AG04450 (cell line): ENCODE measurements at regions not wholly inside any gene's neighbourhood (a gene's known extent, or its start where the extent isn't known, plus 50 kb on each side); places are given as distances from the start of the nearest gene placed in this dataset.

Experiments used
- CTCF ChIA-PET: fragments of 300-600, 350-600 bp; formaldehyde crosslinking; extraction: SDS; loops from one replicate; lab custom pipeline; 2022; ENCODE audit warnings: antibody characterized with exemption, inconsistent platforms; lab: Charles Lee
- POLR2A ChIA-PET: fragments of 350-600 bp; formaldehyde crosslinking; extraction: SDS; loops from one replicate; lab custom pipeline; 2021; ENCODE audit warnings: antibody characterized with exemption, inconsistent platforms; lab: Yijun Ruan, JAX
- DNase-seq: peaks from one replicate; pipeline ENCODE4 v3.0.0-alpha.2; 2011; ENCODE audit warnings: low read depth, low spot score
- H3K27ac ChIP-seq: one replicate; pipeline ENCODE4 v1.5.1; 2012; ENCODE audit warnings: low read depth, low read length, control low read depth
- H3K27me3 ChIP-seq: one replicate; pipeline ENCODE4 v1.6.0; 2012; ENCODE audit warnings: low read length; ENCODE audit not compliant: control insufficient read depth, insufficient read depth
- H3K4me3 ChIP-seq: 2 replicates; pipeline ENCODE4 v1.5.1; 2011; ENCODE audit warnings: mild to moderate bottlenecking, low read depth, low read length, control low read depth
- H3K9me3 ChIP-seq: 2 replicates; pipeline ENCODE4 v1.5.1; 2012; ENCODE audit warnings: low read length; ENCODE audit not compliant: control insufficient read depth, insufficient read depth
- CTCF ChIP-seq: IDR thresholded peaks from 2 replicates; pipeline ENCODE4 v1.5.1; 2011; ENCODE audit warnings: low read depth, low read length, control low read depth, inconsistent platforms

- H3K27ac ChIP-seq: no peak overlapping the region
- no peak for DNase-seq
- no peak overlapping the region for H3K4me3 ChIP-seq
- ChIA-PET CTCF (no interaction called here), POLR2A (no interaction called here)
- TF ChIP-seq CTCF: no peak
- no peaks in the 10 kb centered on the region for H3K9me3 ChIP-seq
- no peaks in the 10 kb centered on the region for H3K27me3 ChIP-seq
These were observed 192.1 kb downstream of the CYRIA start for GRCh38 chr2:16473575-16473974.

- DNase-seq: no peak
- no peak overlapping the region for H3K4me3 ChIP-seq
- peaks cover 7% of the 10 kb centered on the region for H3K9me3 ChIP-seq
- ChIA-PET CTCF (no interaction called here), POLR2A (no interaction called here)
- TF ChIP-seq CTCF: no peak
- no peak overlapping the region for H3K27ac ChIP-seq
- no peaks in the 10 kb centered on the region for H3K27me3 ChIP-seq
These were observed 194.6 kb downstream of the CYRIA start for GRCh38 chr2:16470936-16471490.

- H3K4me3 ChIP-seq: no peak overlapping the region
- ChIA-PET POLR2A (no interaction called here), CTCF (no interaction called here)
- H3K27ac ChIP-seq: no peak overlapping the region
- TF ChIP-seq CTCF: no peak
- peaks cover 12% of the 10 kb centered on the region for H3K9me3 ChIP-seq
- no peaks in the 10 kb centered on the region for H3K27me3 ChIP-seq
- no peak for DNase-seq
These were observed 198.8 kb downstream of the CYRIA start for GRCh38 chr2:16466821-16467151.

GRCh38 chr2:16466133-16466820, 199.4 kb downstream of the CYRIA start:
- CTCF ChIA-PET: no interaction called here
- no peak overlapping the region for H3K4me3 ChIP-seq
- no peaks in the 10 kb centered on the region for H3K27me3 ChIP-seq
- no peak for TF ChIP-seq CTCF
- no peak for DNase-seq
- H3K9me3 ChIP-seq: peaks cover 14% of the 10 kb centered on the region
- POLR2A ChIA-PET: no interaction called here
- no peak overlapping the region for H3K27ac ChIP-seq

- Histone ChIP-seq H3K9me3 (peaks cover 15% of the 10 kb centered on the region), H3K27ac (no peak overlapping the region), H3K4me3 (no peak overlapping the region), H3K27me3 (no peaks in the 10 kb centered on the region)
- CTCF ChIA-PET: no interaction called here
- TF ChIP-seq CTCF: no peak
- DNase-seq: no peak
- POLR2A ChIA-PET: no interaction called here
These were observed 201.0 kb downstream of the CYRIA start for GRCh38 chr2:16464641-16465040.
